ENCODE measurements at regions not wholly inside any gene's neighbourhood (a gene's known extent, or its start where the extent isn't known, plus 50 kb on each side); places are given as distances from the start of the nearest gene placed in this dataset.
"Not testable (repeated sequence)": the region's sequence is repeated elsewhere in the genome, so short reads cannot be mapped to it uniquely, and the experiment has no call there.

DNA sequence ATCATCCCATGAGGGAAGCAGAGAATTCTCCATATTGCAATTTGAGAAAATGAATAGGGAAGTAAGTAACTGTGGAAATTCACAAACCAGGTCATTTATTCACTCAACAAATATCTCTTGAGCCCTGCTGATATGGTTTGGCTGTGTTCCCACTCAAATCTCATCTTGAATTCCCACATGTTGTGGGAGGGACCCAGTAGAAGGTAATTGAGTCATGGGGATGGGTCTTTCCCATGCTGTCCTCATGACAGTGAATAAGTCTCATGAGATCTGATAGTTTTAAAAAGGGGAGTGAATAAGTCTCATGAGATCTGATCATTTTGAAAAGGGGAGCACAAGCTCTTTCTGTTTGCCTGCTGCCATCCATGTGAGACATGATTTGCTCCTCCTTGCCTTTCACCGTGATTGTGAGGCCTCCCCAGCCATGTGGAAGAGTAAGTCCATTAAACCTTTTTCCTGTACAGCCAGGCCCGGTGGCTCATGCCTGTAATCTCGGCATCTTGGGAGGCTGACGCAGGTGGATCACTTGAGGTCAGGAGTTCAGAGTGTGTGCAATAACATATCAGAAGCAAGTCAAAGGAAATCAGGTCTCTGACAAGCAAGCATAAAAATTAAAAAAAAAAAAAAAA is 193.2 kb downstream of the NDUFA10 start:
- DNase-seq, result no peak

DNA sequence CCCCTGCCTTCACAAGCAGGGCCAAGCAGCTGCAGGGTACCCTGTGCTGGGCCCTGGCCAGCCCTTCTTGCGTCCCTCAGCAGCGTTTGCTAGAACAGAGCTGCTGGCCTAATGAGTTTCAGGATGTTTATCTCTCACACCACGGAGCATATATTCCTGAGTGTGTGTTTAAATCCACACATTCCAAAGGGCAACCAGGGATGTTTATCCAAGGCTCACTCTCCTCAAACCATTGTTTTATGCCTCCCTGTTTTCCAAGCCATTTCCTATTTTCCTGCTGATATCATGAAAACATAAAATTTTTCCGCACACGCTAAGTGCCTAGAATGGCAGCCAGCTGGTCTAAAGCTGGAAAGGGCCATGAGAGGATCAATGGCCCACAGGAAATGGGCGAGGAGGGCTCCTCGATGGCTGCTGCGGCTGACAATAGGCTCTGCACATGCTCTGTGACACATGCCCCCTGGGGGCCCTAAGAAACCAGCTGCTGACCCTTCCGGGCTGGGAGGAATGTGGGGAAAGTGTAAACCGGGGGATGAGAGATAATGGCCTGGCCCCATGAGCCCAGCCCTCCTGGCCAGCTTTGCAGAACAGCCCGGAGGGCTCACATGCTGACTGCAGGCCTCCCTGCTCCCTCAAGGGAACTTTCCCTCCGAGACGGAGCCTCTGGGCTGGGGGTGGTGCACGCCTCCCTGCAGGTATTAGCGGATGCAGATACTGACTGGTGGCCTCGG is 194.0 kb downstream of the NDUFA10 start:
- DNase-seq, result no peak

GRCh38 chr2:239830121-239831000 is 194.8 kb downstream of the NDUFA10 start:
- no peak for DNase-seq

DNA sequence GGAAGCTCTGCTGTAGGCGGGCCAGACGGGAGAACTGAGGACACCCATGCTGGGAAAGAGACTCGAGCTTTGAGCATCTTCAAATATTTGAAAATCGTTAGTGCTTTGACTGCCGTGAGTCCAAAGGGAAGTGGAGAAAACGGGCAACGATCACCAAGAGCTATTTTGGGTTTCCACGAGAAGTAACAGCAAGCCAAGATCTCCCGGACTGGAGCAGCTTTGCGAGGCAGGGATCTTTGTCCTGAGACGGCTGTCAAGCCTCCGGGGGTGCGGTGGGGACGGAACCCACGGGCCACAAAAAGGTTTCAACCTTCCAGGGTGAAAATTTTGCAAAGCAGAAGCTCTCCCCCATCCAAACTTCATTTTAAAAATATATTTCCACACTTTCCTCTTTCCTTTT is 195.8 kb downstream of the NDUFA10 start:
- DNase-seq, result no peak

DNA sequence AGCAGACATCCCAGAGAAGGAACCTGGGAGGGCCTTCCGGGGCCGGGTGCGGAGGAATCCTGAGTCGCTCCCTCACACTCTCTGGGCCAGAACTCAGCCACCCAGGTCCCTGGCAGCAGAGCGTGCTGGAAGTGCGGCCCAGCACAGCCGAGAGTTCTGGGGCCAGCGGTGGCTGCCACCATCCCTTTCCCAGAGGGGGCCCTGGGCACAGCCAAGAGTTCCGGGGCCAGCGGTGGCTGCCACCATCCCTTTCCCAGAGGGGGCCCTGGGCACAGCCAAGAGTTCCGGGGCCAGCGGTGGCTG is 196.2 kb downstream of the NDUFA10 start:
- DNase-seq, result not testable (repeated sequence)

DNA sequence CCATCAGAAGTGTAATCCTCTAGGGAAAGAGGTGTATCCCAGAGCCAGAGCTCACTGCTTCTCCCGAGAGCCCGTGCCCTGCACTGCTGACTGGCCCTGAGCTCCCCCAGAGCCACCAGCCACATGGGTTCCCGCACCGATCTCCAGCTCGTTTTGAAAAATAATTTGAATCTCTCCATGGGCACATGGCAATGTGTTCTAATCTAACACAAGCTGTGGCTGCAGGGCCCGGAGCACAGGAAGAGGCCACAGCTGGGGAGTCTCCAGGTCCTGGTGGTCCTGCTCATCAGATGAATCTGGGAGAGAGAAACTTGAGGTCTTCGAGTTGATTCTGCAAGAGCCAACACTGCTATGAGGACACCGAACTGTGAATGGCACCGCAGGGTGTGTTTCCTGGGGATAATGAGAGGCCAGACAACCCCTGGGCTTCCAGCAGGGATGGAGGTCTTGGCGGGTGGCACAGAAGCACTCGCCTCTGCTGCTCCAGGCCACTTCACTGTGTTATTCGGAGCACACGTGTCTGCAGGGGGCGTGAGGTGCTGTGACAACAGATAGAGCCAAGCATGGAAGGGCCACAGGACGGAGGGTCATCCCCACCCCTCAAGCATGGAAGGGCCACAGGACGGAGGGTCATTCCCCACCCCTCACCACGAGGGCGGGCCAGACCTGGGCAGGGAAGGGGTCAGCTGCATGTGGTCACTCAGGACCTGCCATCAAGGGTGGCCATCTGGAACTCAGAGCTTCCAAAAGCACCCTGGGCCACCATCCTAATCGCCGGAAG is 196.8 kb downstream of the NDUFA10 start:
- no peak for DNase-seq

GRCh38 chr2:239827523-239827890 is 197.6 kb downstream of the NDUFA10 start:
- DNase-seq, result no peak

DNA sequence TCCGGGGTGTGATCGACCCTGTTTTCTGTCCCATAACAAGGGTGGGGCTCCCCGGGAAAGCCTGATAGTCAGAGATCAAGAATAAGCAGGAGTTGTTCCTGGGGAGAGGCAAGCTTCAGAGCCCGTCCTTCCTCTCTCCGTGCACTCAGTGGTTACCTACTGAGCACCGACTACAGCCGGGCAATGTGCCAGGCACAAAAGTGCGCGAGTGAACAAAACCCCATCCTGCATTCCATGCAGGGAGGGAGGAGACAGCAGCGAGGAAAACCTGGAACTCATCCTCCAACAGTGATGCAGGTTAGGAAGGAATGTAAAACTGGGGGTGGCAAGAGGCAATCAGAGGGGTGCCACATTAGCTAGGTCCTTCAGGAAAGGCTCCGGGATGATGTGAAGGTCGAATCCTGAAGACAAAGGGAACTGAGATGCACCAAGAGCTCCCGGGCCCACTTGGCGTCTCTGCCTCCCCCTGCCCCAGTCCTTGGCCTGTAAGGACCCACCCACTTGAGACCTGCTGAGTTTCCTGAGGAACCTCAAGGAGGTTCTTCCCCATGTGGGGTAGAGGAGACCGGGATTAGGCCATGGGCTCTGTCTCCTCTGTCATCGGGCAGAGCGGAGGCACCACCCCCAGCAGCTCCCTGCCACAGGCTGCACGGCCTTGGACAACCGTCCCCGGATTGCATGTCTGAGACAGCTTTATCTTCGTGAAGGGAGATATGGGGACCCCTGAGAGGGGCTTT is 198.2 kb downstream of the NDUFA10 start:
- DNase-seq, result no peak

GRCh38 chr2:239826376-239826775 is 198.8 kb downstream of the NDUFA10 start:
- DNase-seq, result no peak

DNA sequence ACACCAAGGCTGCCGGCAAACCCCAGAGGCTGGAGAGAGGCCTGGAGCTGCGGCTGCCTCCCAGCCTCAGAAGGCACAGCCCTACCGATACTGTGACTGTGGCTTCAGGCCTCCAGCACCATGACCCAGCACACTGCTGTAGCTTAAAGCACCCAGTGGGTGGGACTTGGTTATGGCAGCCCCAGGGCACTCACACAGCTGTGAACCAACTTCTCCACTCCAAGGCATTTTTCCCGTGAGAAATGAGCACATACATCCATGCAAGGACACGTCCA is 199.5 kb downstream of the NDUFA10 start:
- DNase-seq, result no peak

DNA sequence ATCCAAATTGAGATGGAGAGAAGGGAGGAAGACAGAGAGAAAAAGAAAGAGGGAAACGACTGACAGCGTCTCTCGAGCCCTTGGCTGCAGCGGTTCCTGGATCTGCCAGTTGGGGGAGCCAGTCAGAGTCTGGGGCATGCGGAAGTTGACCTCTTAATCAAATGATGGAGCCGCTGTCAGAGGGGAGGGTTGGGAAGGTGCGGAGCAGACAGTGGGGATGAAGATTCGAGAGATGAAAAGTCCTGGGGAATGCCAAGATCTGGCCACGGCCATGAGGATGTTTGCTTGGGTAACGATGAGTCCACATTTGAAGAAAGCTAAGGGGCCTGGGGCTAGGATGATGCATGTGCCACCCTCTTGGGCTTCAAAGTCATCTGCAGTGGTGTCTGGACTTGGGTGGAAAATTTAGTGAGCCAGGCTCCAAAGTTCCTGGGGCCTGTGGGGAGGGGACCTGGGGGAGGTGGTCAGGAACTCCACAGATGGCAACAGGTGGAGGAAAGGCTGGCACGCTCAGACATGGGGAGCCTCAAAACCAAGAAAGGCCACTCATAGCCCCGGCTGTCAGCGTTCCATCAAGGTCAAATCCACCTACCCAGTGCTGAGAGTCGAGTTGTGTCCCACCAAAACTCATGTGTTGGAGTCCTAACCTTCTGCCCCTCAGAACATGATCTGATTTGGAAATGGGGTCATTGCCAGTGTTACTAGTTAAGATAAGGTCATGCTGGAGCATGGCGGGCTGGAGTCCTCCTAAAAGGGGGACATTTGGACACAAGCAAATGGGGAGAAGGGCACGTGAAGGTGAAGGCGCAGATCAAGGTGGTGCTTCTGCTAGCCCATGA is 200.1 kb downstream of the NDUFA10 start:
- DNase-seq, result no peak

- no peak for DNase-seq
Measured at GRCh38 chr2:239824046-239824694, 201.0 kb downstream of the NDUFA10 start.

GRCh38 chr2:239822146-239822831 is 202.9 kb downstream of the NDUFA10 start:
- DNase-seq, result no peak

DNA sequence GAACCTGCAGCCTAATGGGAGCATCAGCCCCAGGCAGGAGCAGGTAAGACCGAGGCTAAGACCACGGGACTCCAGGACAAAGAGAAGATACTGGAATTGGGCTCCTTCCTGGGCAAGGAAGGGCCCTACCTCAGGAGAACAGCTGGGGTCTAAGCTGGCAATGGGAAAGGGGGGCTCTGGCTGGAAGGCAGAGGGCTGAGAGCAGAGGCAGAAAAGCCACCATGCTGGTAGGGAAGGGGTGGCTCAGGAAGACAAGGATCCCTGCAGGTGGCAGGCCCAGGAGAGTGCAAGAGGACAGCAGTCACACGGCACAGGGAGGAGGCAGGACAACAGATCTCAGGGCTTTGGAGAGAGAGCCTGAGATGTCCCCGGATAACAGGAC is 203.5 kb downstream of the NDUFA10 start:
- DNase-seq, result no peak

DNA sequence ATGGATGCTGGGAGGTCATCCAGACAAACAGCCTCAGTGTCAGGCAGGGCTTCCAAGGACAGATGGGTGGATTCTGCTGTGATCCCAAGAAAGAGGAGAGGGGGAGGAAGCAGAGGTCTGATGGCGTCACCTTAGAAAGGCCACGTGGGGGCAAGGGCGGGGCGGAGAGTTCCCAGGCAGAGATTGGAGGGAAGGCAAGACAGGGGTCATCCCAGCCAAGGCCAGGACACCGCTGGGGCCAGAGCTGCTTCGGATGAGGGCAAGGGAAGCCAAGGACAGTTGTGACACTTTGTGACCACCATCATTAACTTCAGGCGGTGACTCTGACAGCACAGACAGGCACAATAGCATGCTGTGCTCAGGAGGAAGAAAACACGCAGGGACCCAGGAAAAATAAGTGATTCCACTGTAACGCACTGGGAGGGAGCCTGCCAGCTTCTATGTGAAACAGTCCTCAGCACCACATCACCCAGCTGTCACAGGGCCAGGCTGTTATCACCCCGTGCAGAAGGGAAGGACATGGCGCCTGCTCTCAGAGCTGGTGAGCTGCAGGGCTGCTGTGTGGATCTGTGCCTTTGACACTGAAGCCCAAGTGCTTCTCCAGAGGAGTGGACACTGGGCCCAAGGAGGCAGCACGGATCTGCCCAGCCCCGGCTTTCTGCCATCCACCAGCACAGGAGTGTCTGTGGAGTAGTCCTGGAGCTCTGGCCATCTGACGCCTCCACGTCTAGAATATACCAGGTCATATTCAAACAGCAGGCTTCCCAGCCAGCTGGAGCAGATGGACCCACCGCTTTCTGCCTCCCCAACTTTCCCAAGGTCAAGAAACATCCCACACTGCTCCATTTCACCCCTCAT is 204.1 kb downstream of the NDUFA10 start:
- DNase-seq, result no peak

DNA sequence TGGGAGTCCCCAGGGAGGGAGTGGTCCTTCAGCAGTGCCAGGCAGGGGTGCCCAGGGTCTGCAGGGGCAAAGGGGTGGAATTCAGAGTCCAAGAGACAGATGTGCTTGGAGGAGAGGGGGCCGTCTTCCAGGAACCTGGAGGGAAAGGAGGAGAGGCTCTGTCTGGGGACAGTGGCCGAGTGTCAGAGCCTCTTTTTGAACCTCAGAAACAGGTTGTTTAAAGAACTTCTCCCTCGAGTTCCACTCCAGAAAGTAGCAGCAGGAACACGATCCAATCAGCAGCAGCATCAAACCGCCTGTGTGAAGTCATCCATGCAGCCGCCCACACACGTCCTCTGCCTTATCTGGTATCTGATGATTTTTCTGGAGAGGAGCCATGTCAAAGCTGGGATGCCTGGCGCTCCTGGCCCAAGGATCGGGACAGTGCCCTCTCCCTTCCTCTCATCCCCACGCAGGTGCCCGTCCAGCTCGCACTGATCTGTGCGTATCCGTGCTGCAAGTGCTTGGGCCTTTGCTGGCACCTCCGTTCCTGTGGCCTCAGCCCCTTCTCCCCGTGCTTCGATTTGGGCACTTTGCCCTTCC is 205.1 kb downstream of the NDUFA10 start:
- DNase-seq, result no peak

- no peak for DNase-seq
Measured at GRCh38 chr2:239819091-239819973, 205.8 kb downstream of the NDUFA10 start.

DNA sequence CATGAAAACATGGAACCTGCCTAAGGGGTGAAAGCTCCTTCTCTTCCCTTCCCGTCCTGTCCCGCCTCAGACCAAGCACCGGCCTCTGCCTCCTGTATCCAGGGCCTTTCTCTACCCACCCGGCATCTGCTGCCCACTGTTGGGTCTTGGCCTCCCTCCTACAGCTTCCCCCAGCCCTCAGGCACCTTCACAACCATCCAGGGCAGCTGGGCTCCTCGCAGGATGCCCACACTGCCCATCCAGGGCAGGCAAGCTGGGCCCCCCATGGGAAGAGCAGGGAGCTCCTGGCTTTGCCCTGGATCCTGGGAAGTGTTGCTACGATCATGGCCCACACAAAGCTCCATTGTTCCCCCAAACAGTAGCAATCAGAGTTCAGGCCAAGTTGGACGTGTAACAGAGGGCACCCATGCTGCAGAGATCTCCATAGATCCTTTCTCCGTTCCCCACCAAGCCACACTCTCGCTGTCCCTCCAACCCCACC is 206.6 kb downstream of the NDUFA10 start:
- no peak for DNase-seq
